ENCODE measurements at regions not wholly inside any gene's neighbourhood (a gene's known extent, or its start where the extent isn't known, plus 50 kb on each side); places are given as distances from the start of the nearest gene placed in this dataset.
"Not testable (repeated sequence)": the region's sequence is repeated elsewhere in the genome, so short reads cannot be mapped to it uniquely, and the experiment has no call there.

DNA sequence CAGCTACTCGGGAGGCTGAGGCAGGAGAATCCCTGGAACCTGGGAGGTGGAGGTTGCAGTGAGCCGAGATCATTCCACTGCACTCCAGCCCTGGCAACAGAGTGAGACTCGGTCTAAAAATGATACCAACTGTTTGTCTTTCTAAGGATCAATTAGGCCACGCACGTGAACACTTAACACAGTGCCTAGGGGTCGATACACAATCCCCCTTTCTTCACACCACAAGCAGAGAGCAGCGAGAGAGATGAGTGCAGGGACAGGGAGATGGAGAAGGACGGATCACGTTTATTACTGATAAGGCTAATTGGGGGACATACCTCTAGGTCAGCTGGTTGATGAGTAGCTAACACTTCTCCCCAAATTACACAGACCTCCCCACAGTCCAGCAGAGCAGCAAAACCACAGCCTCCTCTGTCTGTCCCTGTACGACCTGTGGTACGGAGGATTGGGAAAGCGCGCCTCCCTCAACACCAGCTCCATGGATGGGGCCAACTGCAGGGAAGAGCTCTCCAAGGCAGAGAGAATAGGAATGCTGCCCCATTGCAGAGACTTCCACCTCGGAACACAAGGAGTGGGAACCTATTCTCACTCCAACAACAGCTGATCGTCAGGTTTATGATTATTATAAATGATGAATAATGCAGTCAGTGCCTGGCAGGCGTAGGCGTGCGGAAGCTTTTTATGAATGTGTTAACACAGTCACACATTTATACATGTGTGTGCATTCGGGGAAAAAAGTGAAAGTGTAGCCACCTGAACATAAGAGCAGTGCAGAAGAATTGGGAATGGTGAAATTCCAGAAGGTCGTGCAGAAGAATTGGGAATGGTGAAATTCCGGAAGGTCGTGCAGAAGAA, 155.1 kb downstream of the C16orf95 start:
- H3K9me3 Mint-ChIP-seq = peaks cover 3 to 5% of the 10 kb centered on the region in 2 donors
- peaks cover 7% of the 10 kb centered on the region for H3K27me3 Mint-ChIP-seq (ENCODE audit: low read depth)
- H3K36me3 Mint-ChIP-seq (ENCODE audit: insufficient read depth in 2 of 2) = peaks cover 1 to 2% of the 10 kb centered on the region in 2 donors
- peak in 1 of 2 donors; percentile 24 for DNase-seq
- H3K4me1 Mint-ChIP-seq (ENCODE audit: low read depth) = peaks cover 21% of the 10 kb centered on the region
- H3K4me3 Mint-ChIP-seq = no peak overlapping the region
- ATAC-seq (replicated peaks in 1 of 2) = peak in 1 of 2 donors; percentile 57
- peak overlapping the region; percentile 43 for H3K27ac Mint-ChIP-seq

DNA sequence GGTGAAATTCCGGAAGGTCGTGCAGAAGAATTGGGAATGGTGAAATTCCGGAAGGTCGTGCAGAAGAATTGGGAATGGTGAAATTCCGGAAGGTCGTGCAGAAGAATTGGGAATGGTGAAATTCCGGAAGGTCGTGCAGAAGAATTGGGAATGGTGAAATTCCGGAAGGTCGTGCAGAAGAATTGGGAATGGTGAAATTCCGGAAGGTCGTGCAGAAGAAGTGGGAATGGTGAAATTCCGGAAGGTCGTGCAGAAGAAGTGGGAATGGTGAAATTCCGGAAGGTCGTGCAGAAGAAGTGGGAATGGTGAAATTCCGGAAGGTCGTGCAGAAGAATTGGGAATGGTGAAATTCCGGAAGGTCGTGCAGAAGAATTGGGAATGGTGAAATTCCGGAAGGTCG, 154.4 kb downstream of the C16orf95 start:
- not testable (repeated sequence) for DNase-seq; H3K36me3 Mint-ChIP-seq (ENCODE audit: insufficient read depth in 2 of 2); H3K27ac Mint-ChIP-seq; H3K9me3 Mint-ChIP-seq; H3K27me3 Mint-ChIP-seq (ENCODE audit: low read depth); ATAC-seq (replicated peaks in 1 of 2); H3K4me3 Mint-ChIP-seq
- peaks cover 28% of the 10 kb centered on the region for H3K4me1 Mint-ChIP-seq (ENCODE audit: low read depth)

DNA sequence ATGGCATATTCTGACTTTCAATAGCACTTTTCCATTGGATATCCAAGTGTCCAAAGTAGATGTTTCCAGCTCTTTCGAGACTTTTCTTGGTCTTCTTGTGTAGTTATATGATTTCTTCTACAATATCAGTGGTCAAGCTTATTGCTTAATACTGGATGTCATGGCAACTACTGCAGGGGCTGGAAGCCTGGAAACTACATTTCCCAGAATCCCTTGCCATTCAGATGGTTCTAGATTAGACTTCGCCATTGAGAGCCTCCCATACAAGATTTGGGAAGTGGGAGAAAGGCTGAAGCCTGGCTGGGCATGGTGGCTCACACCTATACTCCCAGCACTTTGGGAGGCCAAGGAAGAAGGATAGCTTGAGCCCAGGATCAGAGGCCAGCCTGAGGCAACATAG, 153.6 kb downstream of the C16orf95 start:
- DNase-seq (no peak), ATAC-seq (replicated peaks in 1 of 2) (no peak)
- H3K4me3 Mint-ChIP-seq = no peak overlapping the region
- peaks cover 1 to 4% of the 10 kb centered on the region in 2 donors for H3K36me3 Mint-ChIP-seq (ENCODE audit: insufficient read depth in 2 of 2)
- H3K27ac Mint-ChIP-seq = no peak overlapping the region
- peaks cover 3 to 7% of the 10 kb centered on the region in 2 donors for H3K9me3 Mint-ChIP-seq
- peaks cover 28% of the 10 kb centered on the region for H3K4me1 Mint-ChIP-seq (ENCODE audit: low read depth)
- H3K27me3 Mint-ChIP-seq (ENCODE audit: low read depth) = peaks cover 7% of the 10 kb centered on the region

DNA sequence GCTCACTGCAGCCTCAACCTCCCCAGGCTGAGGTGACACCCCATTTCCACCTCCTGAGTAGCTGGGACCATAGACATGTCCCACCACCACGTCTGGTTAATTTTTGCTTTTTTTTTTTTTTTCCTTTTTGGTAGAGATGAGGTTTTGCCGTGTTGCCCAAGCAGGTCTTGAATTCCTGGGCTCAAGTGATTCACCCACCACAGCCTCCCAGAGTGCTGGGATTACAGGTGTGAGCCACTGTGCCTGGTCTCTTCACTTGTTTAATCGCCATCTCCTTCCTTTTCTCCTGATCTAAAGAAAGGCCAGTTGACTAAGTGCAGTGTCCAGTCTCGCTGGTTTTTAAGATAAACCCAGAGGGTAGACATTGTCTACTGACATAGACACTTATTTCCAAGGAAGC, 152.0 kb downstream of the C16orf95 start:
- H3K27ac Mint-ChIP-seq = no peak overlapping the region
- H3K4me3 Mint-ChIP-seq = no peak overlapping the region
- H3K27me3 Mint-ChIP-seq (ENCODE audit: low read depth) = peaks cover 7% of the 10 kb centered on the region
- no peak for ATAC-seq (replicated peaks in 1 of 2)
- H3K9me3 Mint-ChIP-seq = peaks cover 3 to 7% of the 10 kb centered on the region in 2 donors
- DNase-seq = no peak
- H3K36me3 Mint-ChIP-seq (ENCODE audit: insufficient read depth in 2 of 2) = peaks cover 1 to 4% of the 10 kb centered on the region in 2 donors
- peaks cover 28% of the 10 kb centered on the region for H3K4me1 Mint-ChIP-seq (ENCODE audit: low read depth)

DNA sequence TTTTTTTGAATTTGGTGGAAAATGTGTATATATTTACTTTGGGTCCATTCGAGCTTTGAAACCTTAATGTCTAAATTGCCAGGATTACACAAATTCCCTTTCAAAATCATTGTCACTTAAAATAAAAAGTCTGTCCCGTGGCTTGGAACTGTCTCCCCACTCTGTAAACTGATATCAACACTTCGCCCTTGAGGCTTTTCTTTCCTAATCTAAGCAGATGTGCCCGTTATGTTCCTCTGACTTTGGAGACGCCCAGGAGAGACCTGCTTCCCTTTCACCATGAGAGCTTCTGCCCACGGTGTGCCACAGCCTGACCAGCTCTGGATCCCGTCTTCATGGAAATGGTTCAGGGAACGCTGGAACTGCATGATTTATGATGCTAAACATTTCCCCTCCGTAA, 151.3 kb downstream of the C16orf95 start:
- H3K9me3 Mint-ChIP-seq = peaks cover 3 to 7% of the 10 kb centered on the region in 2 donors
- H3K4me1 Mint-ChIP-seq (ENCODE audit: low read depth) = peaks cover 26% of the 10 kb centered on the region
- DNase-seq (no peak), ATAC-seq (replicated peaks in 1 of 2) (no peak)
- H3K4me3 Mint-ChIP-seq = no peak overlapping the region
- peaks cover 1 to 4% of the 10 kb centered on the region in 2 donors for H3K36me3 Mint-ChIP-seq (ENCODE audit: insufficient read depth in 2 of 2)
- no peak overlapping the region for H3K27ac Mint-ChIP-seq
- peaks cover 3% of the 10 kb centered on the region for H3K27me3 Mint-ChIP-seq (ENCODE audit: low read depth)

DNA sequence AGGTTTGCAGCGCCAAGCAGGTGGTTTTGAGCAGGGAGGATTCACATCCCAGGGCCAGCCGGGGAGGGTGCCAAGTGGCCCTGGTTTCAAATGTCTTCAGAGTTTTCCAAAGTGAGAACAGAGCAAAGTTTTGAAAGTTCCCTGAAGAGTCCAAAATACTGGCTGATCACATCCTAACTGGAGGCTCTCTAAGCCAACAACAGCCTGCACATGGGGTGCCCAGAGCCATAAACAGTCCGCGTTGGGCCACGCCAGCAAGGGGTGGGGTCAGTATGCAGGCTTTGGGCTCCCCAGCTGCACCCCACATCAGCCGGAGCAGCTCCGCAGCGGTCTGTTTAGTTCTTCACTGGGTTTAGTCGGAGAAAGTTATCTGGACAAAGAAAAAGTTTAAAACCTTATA, 150.9 kb downstream of the C16orf95 start:
- no peak overlapping the region for H3K4me3 Mint-ChIP-seq
- no peak overlapping the region for H3K27ac Mint-ChIP-seq
- H3K27me3 Mint-ChIP-seq (ENCODE audit: low read depth) = no peaks in the 10 kb centered on the region
- peaks cover 1 to 4% of the 10 kb centered on the region in 2 donors for H3K36me3 Mint-ChIP-seq (ENCODE audit: insufficient read depth in 2 of 2)
- peaks cover 3 to 7% of the 10 kb centered on the region in 2 donors for H3K9me3 Mint-ChIP-seq
- DNase-seq = no peak
- ATAC-seq (replicated peaks in 1 of 2) = no peak
- peaks cover 24% of the 10 kb centered on the region for H3K4me1 Mint-ChIP-seq (ENCODE audit: low read depth)

DNA sequence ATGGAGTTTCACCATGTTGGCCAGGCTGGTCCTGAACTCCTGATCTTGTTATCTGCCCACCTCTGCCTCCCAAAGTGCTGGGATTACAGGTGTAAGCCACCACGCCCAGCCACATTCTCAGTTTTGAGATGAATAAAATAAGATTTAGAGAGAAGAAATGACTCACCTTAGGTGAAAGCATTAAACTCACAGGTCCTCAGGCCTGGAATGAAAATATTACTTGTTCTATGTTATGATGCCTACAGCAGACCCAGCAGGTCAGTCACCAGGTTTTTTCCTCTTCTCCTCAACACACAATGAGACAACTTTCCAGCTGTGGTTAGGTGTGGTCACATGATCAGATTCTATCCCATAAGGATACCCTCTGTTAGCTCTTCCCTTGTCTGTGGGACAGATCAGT, 150.3 kb downstream of the C16orf95 start:
- H3K27me3 Mint-ChIP-seq (ENCODE audit: low read depth) = no peaks in the 10 kb centered on the region
- no peak for DNase-seq
- no peak overlapping the region for H3K4me3 Mint-ChIP-seq
- peaks cover 24% of the 10 kb centered on the region for H3K4me1 Mint-ChIP-seq (ENCODE audit: low read depth)
- peaks cover 3 to 6% of the 10 kb centered on the region in 2 donors for H3K9me3 Mint-ChIP-seq
- no peak overlapping the region for H3K27ac Mint-ChIP-seq
- ATAC-seq (replicated peaks in 1 of 2) = no peak
- H3K36me3 Mint-ChIP-seq (ENCODE audit: insufficient read depth in 2 of 2) = peaks cover 1 to 4% of the 10 kb centered on the region in 2 donors

DNA sequence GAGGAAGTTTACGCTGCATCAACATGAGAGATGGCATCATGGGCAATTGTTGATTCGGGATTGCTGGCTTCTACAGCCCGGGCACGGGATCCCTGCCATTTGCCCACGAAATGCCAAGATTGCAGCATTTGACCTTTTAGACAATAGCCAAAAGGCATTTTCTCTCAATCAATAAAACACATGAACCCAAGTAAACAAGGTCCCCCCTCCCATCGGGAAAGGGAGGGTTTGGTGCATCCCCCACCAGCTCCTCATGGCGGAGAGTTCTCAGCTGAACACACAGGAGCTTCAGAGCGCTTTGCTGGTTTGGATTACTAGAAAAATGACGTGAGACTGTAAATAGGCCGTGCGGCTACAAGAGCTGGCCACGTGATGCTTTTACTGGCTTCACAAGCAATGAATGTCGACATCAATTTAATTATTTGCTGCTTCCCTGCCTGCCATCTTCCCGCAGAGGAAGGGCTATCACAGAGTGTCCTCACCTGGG, 147.6 kb downstream of the C16orf95 start:
- Mint-ChIP-seq H3K36me3 (ENCODE audit: insufficient read depth in 2 of 2) (peaks cover 0 to 2% of the 10 kb centered on the region in 2 donors), H3K27me3 (ENCODE audit: low read depth) (no peaks in the 10 kb centered on the region), H3K4me3 (no peak overlapping the region), H3K27ac (no peak overlapping the region), H3K9me3 (peaks cover 0 to 4% of the 10 kb centered on the region in 2 donors), H3K4me1 (ENCODE audit: low read depth) (peaks cover 19% of the 10 kb centered on the region)
- ATAC-seq (replicated peaks in 1 of 2) = no peak
- DNase-seq = no peak

DNA sequence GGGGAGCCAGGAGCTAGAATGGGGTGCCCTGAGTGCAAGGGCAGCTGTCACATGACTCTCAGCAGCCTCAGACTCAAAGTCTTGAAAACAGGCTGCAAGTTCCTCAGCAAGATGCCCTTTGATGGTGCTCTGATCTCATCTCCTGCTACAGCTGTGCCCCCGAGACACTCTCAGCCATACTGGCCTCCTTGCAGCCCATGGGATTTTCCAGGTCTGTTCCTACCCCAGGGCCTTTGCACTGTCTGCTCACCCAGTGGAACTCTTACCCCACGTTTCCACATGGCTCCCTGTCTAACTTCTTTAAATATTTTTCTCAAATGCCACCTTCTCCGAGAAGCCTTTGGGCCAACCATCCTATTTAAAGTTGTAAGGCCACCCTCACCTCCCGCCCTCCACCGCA, 146.9 kb downstream of the C16orf95 start:
- Mint-ChIP-seq H3K27me3 (ENCODE audit: low read depth) (no peaks in the 10 kb centered on the region), H3K36me3 (ENCODE audit: insufficient read depth in 2 of 2) (peaks cover 0 to 2% of the 10 kb centered on the region in 2 donors), H3K9me3 (peaks cover 0 to 4% of the 10 kb centered on the region in 2 donors), H3K4me3 (no peak overlapping the region), H3K4me1 (ENCODE audit: low read depth) (peaks cover 11% of the 10 kb centered on the region), H3K27ac (no peak overlapping the region)
- no peak for DNase-seq
- no peak for ATAC-seq (replicated peaks in 1 of 2)

DNA sequence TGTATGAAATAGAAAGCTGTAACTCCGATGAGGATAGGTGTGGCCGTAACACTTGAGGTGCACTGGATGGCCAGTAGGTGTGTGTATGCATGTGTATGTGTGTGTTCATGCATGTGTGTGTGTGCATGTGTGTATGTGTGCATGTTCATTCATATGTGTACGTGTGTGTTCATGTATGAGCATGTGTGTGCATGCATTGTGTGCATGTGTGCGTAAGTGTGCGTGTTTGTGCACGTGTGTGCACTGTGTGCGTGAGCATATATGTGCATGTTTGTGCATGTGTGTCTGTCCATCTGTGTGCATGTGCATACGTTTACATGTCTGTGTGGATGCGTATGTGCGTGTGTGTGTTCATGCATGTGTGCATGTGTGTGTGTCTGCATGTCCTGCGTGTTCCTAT, 145.5 kb downstream of the C16orf95 start:
- Mint-ChIP-seq H3K27me3 (ENCODE audit: low read depth) (no peaks in the 10 kb centered on the region), H3K9me3 (peaks cover 0 to 4% of the 10 kb centered on the region in 2 donors), H3K4me3 (no peak overlapping the region), H3K27ac (no peak overlapping the region), H3K36me3 (ENCODE audit: insufficient read depth in 2 of 2) (peaks cover 0 to 2% of the 10 kb centered on the region in 2 donors), H3K4me1 (ENCODE audit: low read depth) (peaks cover 10% of the 10 kb centered on the region)
- ATAC-seq (replicated peaks in 1 of 2) (no peak), DNase-seq (no peak)

DNA sequence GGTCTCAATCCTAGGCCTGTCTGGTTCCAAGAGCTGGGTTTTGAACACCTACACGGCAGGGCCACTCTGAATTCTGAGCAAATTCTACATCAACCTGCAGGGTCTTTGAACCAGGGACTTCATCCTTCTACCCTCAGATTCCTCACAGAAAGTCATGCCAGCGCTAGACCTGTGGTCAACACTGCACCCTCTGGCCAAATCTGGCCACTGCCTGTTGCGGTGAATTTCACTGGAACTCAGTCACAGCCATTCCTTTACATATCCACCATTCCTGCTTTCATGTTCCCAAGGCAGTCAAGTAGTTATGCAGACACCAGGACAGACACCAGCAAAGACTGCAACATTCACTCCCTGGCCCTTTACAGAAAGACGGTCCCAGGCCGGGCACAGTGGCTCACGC, 144.6 kb downstream of the C16orf95 start:
- Mint-ChIP-seq H3K9me3 (peaks cover 0 to 1% of the 10 kb centered on the region in 2 donors), H3K27me3 (ENCODE audit: low read depth) (no peaks in the 10 kb centered on the region), H3K36me3 (ENCODE audit: insufficient read depth in 2 of 2) (no peaks in the 10 kb centered on the region), H3K4me1 (ENCODE audit: low read depth) (peaks cover 1% of the 10 kb centered on the region), H3K27ac (no peak overlapping the region), H3K4me3 (no peak overlapping the region)
- ATAC-seq (replicated peaks in 1 of 2) = no peak
- DNase-seq = no peak

DNA sequence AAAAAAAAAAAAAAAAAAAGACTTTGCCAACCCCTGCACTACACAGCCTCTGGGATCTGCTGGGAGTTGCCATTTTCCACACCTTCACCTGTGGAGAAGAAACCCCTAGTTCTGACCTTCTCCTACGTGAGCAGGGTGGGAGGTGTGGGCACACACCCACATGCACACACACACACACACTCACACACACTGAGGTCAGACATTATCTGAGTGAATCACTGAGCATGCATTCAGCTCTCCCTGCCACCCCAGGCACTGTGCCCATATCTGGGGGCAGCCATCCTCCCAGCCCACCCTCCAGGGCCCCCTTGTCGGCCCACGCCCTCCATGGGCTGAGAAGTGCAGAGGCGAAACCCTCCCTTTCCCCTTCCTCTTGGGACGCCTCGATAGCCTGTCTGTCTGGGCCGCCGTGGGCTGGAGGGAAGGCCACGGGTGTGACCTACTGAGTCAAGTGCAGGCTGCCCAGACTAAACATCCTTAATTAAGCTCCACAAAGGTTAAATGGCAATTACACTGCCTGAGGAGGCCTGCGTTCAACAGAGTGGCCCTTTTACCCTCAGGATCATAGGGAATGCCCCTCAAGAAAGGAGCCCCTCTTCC, 143.8 kb downstream of the C16orf95 start:
- H3K27ac Mint-ChIP-seq = no peak overlapping the region
- H3K27me3 Mint-ChIP-seq (ENCODE audit: low read depth) = peaks cover 4% of the 10 kb centered on the region
- no peaks in the 10 kb centered on the region for H3K36me3 Mint-ChIP-seq (ENCODE audit: insufficient read depth in 2 of 2)
- DNase-seq (no peak), ATAC-seq (replicated peaks in 1 of 2) (no peak)
- no peak overlapping the region for H3K4me3 Mint-ChIP-seq
- H3K4me1 Mint-ChIP-seq (ENCODE audit: low read depth) = no peaks in the 10 kb centered on the region
- peaks cover 0 to 1% of the 10 kb centered on the region in 2 donors for H3K9me3 Mint-ChIP-seq

DNA sequence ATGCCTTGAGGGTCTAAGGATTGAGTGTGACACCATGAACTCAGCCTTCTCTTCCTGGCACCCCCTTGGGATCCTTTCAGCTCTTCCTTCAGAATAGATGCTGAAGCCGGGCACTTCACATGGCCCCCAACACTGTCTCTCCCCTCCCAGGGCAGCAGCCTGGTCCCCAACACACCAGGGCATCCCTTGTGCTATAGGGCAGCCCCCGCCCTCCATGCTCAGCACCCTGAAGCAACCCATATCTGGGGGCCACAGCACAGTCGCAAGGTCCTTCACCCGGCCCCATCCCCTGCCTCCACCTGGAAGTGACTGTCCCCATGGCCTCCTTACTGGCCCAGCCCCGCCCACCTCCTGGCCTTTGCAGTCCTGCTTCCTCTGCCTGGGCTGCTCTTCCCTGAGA, 143.1 kb downstream of the C16orf95 start:
- Mint-ChIP-seq H3K27ac (no peak overlapping the region), H3K4me1 (ENCODE audit: low read depth) (no peaks in the 10 kb centered on the region), H3K36me3 (ENCODE audit: insufficient read depth in 2 of 2) (no peaks in the 10 kb centered on the region), H3K4me3 (no peak overlapping the region), H3K9me3 (peaks cover 0 to 1% of the 10 kb centered on the region in 2 donors), H3K27me3 (ENCODE audit: low read depth) (peaks cover 8% of the 10 kb centered on the region)
- no peak for DNase-seq
- no peak for ATAC-seq (replicated peaks in 1 of 2)

Measured in activated T-cell treated with anti-CD3 and anti-CD28 coated beads, Interleukin-2, amount 50 U/mL, for 72 hours (primary cell).